Hindlimb muscle (tissue), 1 donor: ENCODE measurements at regions not wholly inside any gene's neighbourhood (a gene's known extent, or its start where the extent isn't known, plus 50 kb on each side); places are given as distances from the start of the nearest gene placed in this dataset.
A peak's percentile ranks its signal among the peaks of the same experiment; 100 is the strongest.

Experiments used
- DNase-seq: peaks from one replicate; pipeline ENCODE4 v3.0.0-alpha.2; 2013

- DNase-seq: no peak
These were observed 331.5 kb upstream of the NOVA1 start for GRCh38 chr14:26929361-26929760.

DNA sequence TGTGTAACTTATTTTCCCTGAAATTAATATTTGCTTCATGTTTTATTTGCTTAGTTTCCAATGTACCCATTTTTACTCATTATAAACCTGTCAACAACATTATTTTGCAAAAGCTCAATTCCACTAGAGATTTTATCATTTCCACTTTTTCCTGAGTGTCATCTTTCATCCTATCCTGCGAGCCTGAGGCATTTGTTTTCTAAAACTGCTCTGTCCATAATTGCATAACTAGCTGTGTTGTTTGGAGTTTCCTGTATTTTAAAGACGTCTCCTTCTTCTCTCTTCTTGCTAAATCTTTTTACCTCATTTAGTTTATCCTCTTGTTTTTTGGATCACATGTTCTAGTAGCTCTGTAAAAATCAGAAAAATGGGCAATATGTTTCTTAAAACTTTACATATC, 332.7 kb upstream of the NOVA1 start:
- DNase-seq: no peak

DNA sequence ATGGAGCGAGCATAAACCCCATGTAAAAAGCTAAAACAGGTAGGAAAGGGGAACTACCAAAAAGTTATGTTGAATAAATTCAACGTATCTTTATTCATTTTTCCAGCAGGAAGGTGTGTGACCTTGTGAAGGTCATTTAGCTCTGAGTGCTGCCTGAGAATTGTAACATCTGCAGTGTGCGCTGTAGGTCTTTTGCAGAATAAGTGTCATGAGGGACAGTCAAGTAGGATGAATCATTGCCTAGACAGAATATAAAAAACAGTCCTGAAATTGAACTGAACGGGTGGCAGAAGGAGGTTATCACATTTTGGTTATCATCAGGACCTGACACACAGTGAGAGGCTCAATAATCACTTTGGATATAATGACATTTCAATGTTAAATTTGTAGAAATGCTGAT, 334.8 kb upstream of the NOVA1 start:
- DNase-seq: no peak

GRCh38 chr14:26933431-26933830, 335.6 kb upstream of the NOVA1 start:
- DNase-seq: no peak

DNA sequence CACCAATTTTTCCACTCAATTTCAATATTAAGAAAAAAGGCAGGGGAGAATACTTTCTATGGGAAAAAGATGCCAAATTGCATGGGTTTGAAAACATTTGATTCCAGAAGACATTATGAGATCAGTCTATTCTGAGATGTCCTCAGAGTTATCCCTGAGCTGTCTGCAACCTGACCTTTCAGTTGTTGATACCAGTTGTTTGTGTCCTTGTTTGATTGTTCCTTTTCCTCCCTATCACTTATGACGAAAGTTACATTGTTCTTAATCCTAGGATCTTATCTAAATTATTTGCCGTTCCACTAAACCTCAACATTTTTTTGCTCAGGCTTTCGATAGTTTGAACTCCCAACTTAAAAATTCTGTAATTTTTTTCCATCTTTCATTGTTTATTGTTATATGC, 336.3 kb upstream of the NOVA1 start:
- no peak for DNase-seq

- no peak for DNase-seq
These were observed 337.9 kb upstream of the NOVA1 start for GRCh38 chr14:26935733-26936132.

DNA sequence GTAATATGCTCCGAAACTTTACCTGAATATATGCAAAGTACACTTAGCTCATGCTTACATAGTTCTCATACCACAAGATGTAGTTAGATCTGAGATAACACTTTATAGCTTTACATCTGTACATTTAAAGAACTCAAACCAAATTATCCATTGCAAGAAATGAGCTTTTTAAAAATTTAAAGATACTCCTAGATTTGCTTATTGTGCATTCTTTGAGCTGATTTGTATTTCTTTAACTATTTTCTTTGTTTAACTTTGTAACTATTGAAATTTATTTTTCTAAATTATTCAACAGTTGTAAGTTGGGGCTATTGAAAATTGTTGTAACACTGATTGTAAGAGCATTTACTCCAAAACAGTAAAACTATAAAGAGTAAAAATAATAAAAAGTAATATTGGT, 340.2 kb upstream of the NOVA1 start:
- no peak for DNase-seq

DNA sequence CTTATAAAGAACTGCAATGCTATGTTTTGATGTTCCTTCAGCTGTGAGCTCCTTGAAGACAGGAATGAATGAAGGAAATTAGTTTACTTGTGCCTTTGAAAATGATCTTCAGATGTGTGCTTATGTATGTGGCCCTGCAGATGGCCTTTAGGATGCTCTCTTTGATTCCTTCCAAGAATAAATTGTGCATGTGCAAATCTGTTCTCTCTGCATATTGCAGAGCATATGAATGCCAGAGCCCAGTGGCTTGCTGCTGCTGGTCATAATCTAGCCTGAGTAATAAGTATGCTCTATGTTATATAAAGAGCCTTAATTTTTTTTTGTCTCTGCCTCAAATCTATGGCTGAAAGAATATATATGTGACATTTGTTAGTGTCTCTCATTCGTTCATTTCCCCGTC, 341.9 kb upstream of the NOVA1 start:
- DNase-seq: no peak

DNA sequence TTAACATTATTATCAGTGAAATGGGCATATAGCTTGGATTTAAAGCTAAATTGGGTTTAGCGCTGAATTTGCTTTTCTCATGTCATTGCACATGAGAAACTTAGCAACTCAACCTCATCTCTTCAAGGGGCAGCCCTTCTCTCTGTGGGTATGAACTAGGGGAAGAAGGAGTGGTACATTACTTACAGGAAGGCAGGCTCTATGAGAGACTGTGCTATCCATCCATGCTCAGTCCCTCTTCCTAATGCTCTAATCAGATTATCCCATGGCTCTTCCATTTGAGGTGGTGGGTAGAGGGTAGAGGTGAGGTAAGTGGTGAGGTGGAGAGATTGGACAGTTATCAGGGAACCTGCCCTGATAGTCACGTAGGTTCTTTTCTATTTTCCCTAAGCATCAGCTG, 343.7 kb upstream of the NOVA1 start:
- no peak for DNase-seq

GRCh38 chr14:26947265-26947664, 349.4 kb upstream of the NOVA1 start:
- DNase-seq: no peak

- DNase-seq: no peak
These were observed 361.6 kb upstream of the NOVA1 start for GRCh38 chr14:26959437-26959836.

DNA sequence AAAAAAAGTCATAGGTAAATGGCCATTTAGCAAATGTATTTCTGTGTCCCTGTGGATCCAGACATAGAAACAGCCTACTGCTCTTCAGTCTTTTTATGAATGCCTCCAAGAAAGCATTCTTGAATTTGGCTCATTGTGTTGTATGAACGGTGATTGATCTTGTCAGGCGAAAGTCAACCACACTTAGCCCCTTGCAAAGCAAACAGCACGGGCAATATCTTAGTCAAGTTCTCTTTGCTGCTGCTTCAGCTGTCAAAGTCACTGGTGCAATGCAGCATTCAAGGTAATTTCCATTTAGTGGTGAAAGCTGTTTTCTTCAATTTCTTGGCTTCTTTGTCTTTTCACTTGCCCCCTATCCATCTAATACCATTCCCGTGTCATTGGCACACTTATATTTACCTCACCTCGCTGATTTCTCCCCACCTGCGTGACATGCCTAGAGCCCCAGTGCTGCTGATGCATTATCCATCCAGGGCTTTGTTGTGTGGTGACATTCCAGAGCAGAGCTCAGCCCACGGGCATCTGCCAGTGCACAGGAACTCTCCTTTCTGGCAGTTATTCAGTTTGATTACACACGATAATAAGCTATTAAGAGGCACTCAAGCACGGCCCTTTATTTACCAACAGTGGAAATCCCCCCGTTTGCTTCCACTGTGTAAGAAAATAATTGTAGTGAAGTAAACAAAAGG, 362.3 kb upstream of the NOVA1 start:
- no peak for DNase-seq

DNA sequence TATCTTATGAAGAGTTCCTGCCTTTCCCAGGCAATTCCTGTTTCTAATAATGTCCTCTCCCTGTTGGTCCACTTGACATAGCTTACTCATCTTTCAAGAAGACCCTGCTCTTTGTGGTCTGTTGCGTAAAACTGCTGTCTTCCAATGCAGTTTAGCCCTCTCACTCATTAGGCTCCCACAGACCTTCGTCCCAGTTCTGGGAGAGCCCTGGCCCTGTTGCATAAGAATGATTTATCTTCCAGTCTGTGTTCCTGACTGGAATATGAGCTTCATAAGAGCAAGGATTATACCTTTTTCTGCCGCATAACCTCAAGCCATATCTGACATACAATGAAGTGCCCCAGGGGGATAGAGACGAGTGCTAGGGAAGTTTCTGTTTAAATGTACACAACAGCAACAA, 365.9 kb upstream of the NOVA1 start:
- DNase-seq: no peak

- DNase-seq: no peak
These were observed 367.7 kb upstream of the NOVA1 start for GRCh38 chr14:26965490-26965889.

DNA sequence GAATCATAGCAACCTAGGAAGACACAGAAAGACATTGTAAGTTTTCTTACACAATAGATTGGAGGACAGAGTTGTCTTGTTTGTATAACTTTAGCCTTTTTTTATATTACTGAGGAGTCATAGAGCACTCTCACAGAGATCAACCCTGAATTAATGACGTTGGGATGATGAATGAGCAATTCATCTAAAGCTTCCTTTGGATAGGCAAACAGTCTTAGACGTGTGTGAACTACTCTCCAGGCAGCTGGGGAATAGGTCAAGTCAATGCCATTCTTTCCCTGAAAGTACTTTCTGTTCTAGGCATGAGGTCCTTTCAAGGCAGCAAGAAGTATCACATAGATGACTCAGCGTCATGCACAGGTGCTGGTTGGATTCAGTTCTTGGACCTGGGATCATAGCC, 369.1 kb upstream of the NOVA1 start:
- DNase-seq: no peak

DNA sequence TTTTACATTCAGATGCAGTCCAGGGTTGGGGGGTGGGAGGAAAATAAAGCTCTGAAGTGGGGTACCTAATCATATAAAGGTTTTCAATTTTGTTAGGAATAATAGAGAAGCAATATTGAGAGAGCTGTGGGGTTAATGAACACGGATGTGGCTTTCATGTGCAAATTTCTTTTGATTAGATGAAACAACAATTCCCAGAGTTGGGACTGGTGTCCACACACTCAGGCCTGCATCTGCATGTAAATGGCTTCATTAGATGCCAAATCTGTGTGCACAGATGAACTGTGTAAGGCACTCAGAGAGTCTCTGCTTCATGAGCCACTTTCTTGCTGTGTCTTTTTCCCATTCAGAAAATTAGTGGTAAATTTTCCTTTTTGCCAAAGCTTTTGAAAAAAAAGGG, 377.1 kb upstream of the NOVA1 start:
- no peak for DNase-seq

GRCh38 chr14:26982071-26982470, 384.2 kb upstream of the NOVA1 start:
- DNase-seq: no peak

DNA sequence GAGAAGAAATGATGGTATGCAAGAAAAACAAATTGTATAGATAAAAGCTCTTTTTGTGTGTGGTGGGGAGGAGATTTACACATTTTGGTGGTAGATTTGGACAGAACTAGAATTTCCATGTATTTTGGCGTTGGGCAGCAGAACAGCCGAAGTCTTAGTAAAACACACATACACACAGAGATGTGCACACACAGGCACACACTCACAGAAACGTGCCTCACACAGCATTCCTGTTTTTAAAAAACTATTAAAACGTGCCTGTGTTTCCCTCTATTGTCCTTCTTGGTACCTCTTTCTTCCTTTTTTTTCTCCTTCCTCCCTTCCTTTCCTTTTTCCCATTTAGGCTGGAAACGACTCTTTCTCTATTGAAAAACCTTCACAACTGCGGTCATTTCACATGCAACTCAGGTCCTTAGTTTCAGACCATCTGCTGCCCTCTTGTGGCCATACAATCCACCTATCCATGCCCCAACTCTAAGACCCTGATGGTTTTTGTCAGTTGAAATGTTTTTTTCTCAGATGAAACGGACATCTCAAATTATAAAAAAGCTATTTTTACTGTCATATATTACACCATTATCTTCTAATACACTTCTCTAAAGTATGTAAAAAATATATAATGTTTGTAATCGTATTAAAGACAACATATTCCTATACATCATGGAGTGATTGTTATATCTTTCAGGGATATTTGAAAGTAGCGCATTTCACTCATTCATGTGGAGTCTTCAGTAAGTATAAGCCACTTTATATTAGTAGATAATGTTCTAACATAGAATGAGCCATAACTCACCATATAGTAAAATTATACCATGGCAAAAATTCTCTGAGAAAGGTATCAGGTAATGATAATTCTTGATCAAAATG, 386.7 kb upstream of the NOVA1 start:
- peak; percentile 44 for DNase-seq

- DNase-seq: no peak
These were observed 390.0 kb upstream of the NOVA1 start for GRCh38 chr14:26987744-26988363.

GRCh38 chr14:26990946-26991345, 393.1 kb upstream of the NOVA1 start:
- DNase-seq: no peak

DNA sequence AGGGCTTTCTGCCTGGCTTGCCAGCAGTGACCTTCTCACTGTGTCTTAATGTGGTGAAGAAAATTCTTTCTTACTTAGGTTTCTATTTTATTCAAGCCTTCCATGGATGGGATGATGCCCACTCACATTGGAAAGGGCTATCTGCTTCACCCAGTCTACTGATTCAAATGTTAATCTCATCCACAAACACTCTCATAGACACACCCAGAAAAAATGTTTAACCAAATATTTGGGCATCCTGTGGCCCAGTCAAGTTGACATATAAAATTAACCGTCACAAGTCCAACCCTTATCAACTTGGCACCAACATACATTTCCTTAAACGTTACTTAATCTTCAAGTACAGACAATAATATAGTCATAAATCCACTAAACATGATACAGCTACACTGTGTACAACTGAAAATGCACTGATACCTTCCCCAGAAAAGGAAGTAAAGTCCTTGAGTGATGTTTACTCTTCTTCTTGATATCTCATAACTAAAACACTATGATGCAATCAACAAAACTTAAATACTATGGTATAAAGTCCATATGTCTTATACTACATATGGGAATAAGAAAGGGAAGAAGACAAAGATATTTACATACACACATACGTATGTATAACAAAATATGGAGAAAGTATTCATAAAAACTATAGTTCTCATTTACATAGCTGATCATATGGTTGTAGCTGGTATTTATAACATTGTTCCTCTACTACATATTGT, 394.7 kb upstream of the NOVA1 start:
- DNase-seq: no peak

- peak; percentile 11 for DNase-seq
These were observed 395.7 kb upstream of the NOVA1 start for GRCh38 chr14:26993556-26993955.

DNA sequence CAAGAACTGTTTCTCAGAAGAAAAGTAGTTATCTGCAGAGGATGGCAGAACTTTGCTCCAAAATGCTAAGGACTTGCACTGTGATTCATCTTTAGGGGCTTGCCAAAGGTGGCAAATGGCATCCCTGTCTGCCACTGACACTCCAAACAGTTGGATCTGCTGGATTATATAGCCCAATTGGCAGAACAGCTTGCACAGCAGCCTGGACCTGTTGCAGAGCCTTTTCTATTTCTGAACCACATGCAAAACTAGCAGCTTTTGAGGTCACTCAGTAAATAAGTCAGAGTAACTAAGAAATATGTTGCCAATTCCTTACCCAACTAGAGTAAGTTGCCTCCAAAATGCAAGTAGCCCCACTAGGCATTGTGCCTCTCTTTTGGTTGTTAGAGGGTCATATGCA, 397.5 kb upstream of the NOVA1 start:
- no peak for DNase-seq
